ENCODE measurements at regions not wholly inside any gene's neighbourhood (a gene's known extent, or its start where the extent isn't known, plus 50 kb on each side); places are given as distances from the start of the nearest gene placed in this dataset.

DNA sequence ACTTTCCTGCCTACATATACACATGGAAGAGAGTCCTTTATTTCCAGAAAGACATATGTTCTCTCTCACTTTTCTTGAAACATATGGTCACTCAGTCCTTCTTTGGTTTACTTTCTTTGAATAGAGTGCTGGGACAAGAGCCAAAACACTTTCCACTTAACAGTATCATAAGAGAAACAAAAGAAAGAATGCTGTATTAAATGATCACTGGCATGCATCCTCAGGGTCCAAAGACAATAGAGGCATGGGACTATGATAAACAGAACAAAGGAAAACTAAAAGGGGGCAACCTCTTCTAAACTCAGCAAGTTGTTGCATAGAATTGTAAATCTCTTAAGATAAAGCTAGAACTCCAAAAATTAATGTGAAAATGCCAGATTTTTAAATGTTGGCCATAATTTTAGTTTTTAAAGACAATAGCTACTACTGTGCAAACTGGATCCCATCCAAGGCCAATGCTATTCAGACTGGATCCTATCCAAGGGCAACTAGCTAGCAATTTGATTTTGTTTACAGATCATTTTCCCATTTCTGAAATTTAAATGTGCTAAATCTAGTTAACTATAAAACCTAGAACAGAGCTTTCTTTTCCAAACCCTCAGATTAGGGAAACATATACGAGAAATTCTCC lies 687.5 kb downstream of the SORCS3 start:
- Histone ChIP-seq H3K23me2 (ENCODE audit: low read depth, low read length) (no peaks in the 10 kb centered on the region), H3K4me3 (ENCODE audit: extremely low read depth in 1 of 4, insufficient read depth in 2 of 4, low read depth in 3 of 4, low read length in 4 of 4) (no peak overlapping the region), H3K4me2 (ENCODE audit: insufficient read depth in 1 of 2, low read depth in 2 of 2, low read length in 2 of 2) (no peak overlapping the region), H3K23ac (ENCODE audit: insufficient read length) (no peak overlapping the region), H3K79me2 (ENCODE audit: control insufficient read depth in 1 of 2, insufficient read depth in 2 of 2, low read length in 2 of 2) (no peaks in the 10 kb centered on the region), H3K79me1 (ENCODE audit: low read depth, low read length) (no peaks in the 10 kb centered on the region), H2BK5ac (ENCODE audit: low read depth, low read length) (no peak overlapping the region), H2AK5ac (ENCODE audit: low read depth, low read length) (no peak overlapping the region), H3K27ac (ENCODE audit: low read depth, low read length) (no peak overlapping the region), H2AFZ (ENCODE audit: low read length) (no peak overlapping the region), H4K5ac (ENCODE audit: insufficient read length, low read depth, low read length) (no peak overlapping the region), H3K9me3 (ENCODE audit: insufficient read depth in 2 of 2, low read depth in 1 of 2, low read length in 1 of 2) (no peaks in the 10 kb centered on the region), H2BK15ac (ENCODE audit: low read length) (no peak overlapping the region), H2BK20ac (ENCODE audit: low read length) (no peak overlapping the region), H3K36me3 (ENCODE audit: control insufficient read depth in 2 of 4, insufficient read depth in 4 of 4, low read length in 3 of 4) (no peaks in the 10 kb centered on the region), H4K91ac (replicated peaks; ENCODE audit: insufficient read length, low read length) (no peak overlapping the region), H3K14ac (ENCODE audit: insufficient read length) (no peak overlapping the region), H2BK120ac (replicated peaks; ENCODE audit: low read depth, low read length) (no peak overlapping the region), H2BK12ac (ENCODE audit: low read depth, low read length) (no peak overlapping the region), H3K9ac (replicated peaks in 1 of 4; ENCODE audit: extremely low read depth in 1 of 4, low read depth in 3 of 4, low read length in 3 of 4) (no peak overlapping the region), H4K20me1 (replicated peaks in 1 of 2; ENCODE audit: control insufficient read depth in 1 of 2, insufficient read depth in 2 of 2, low read length in 2 of 2) (no peaks in the 10 kb centered on the region), H3K4ac (replicated peaks; ENCODE audit: insufficient read length, low read depth, low read length) (no peak overlapping the region), H3K27me3 (replicated peaks in 1 of 4; ENCODE audit: control insufficient read depth in 3 of 4, extremely low read depth in 1 of 4, insufficient read depth in 3 of 4, low read length in 3 of 4) (peaks cover 0 to 1% (median 0%) of the 10 kb centered on the region in 4 experiments; a peak in 1 of 7 replicates), H3K18ac (ENCODE audit: extremely low read depth, low read length) (no peak overlapping the region), H3K56ac (replicated peaks; ENCODE audit: insufficient read length, low read depth, low read length) (no peak overlapping the region), H3K4me1 (replicated peaks in 1 of 4; ENCODE audit: control insufficient read depth in 3 of 4, insufficient read depth in 4 of 4, low read length in 3 of 4) (no peaks in the 10 kb centered on the region), H4K8ac (ENCODE audit: extremely low read depth, insufficient read depth, low read length) (no peak overlapping the region)
- no peak for DNase-seq (ENCODE audit: low read depth in 1 of 2, low spot score in 2 of 2)
- no peak for TF ChIP-seq SIRT6 (IDR thresholded peaks at IDR 0.05; ENCODE audit: low read length)
- TF ChIP-seq POU5F1 (IDR thresholded peaks at IDR 0.05; ENCODE audit: low read depth, low read length), result no peak
- TF ChIP-seq KDM5A (IDR thresholded peaks at IDR 0.05; ENCODE audit: low read length), result no peak
- TF ChIP-seq RBBP5 (IDR thresholded peaks at IDR 0.05; ENCODE audit: borderline replicate concordance, low read depth, low read length), result no peak
- no peak for TF ChIP-seq PHF8 (conservative IDR thresholded peaks at IDR 0.05; ENCODE audit: low read depth, low read length)
- no peak for TF ChIP-seq EZH2 (IDR thresholded peaks at IDR 0.05; ENCODE audit: low read depth, low read length, severe bottlenecking)
- no peak for TF ChIP-seq TEAD4 (IDR thresholded peaks at IDR 0.05; ENCODE audit: low read depth, low read length)
- TF ChIP-seq CHD2 (IDR thresholded peaks at IDR 0.05; ENCODE audit: low read length), result no peak
- TF ChIP-seq EGR1 (IDR thresholded peaks at IDR 0.05; ENCODE audit: borderline replicate concordance, low read depth, low read length), result no peak
- no peak for TF ChIP-seq SP1 (IDR thresholded peaks at IDR 0.05; ENCODE audit: low read depth, low read length)
- no peak for TF ChIP-seq MAFK (IDR thresholded peaks at IDR 0.05; ENCODE audit: low read depth, low read length)
- no peak for TF ChIP-seq ZNF274 (IDR thresholded peaks at IDR 0.05; ENCODE audit: borderline replicate concordance, extremely low read depth, low read length)
- POLR2A ChIA-PET (ENCODE audit: partially characterized antibody), result no interaction called here
- FAIRE-seq, result no peak
- WGBS, 2 experiments (ENCODE audit: extremely low coverage in 1 of 2, insufficient coverage in 1 of 2, insufficient read length in 1 of 2, insufficient replicate concordance in 2 of 2, low coverage in 1 of 2, low lambda C conversion rate in 2 of 2, missing lambda C conversion rate in 1 of 2), result 86% methylated on average over 1 of the region's 1 CpG; no CpG with 5 or more reads in 1 of the 2 experiments
- CTCF ChIA-PET (ENCODE audit: partially characterized antibody), result interaction anchor here (0.6 kb wide), 2 partner anchors 593 to 720 kb away, joined by 3 read pairs; no protein-coding TSS in a partner anchor
